ENCODE measurements at regions not wholly inside any gene's neighbourhood (a gene's known extent, or its start where the extent isn't known, plus 50 kb on each side); places are given as distances from the start of the nearest gene placed in this dataset.

- ATAC-seq (no peak), FAIRE-seq (no peak), DNase-seq (ENCODE audit: low read depth, low spot score) (no peak)
- Histone ChIP-seq H4K20me1 (ENCODE audit: control insufficient read depth, insufficient read depth) (no peaks in the 10 kb centered on the region), H3K9me3 (replicated peaks; ENCODE audit: control insufficient read depth, insufficient read depth, low read length) (no peaks in the 10 kb centered on the region), H3K4me3 (no peak overlapping the region), H3K4me1 (ENCODE audit: control insufficient read depth, insufficient read depth, low read length) (no peaks in the 10 kb centered on the region), H2AFZ (ENCODE audit: control insufficient read depth, low read depth, low read length) (no peak overlapping the region), H3K9ac (ENCODE audit: control insufficient read depth, insufficient read depth, low read length) (no peak overlapping the region), H3K27ac (ENCODE audit: control insufficient read depth, insufficient read depth) (no peak overlapping the region), H3K4me2 (ENCODE audit: control insufficient read depth, insufficient read depth) (no peak overlapping the region), H3K79me2 (ENCODE audit: control insufficient read depth, insufficient read depth, low read length) (no peaks in the 10 kb centered on the region), H3K27me3 (replicated peaks in 1 of 2; ENCODE audit: control insufficient read depth in 2 of 2, insufficient read depth in 2 of 2, low read length in 1 of 2) (no peaks in the 10 kb centered on the region), H3K36me3 (ENCODE audit: control insufficient read depth in 2 of 2, insufficient read depth in 2 of 2, low read length in 1 of 2) (no peaks in the 10 kb centered on the region)
- TF ChIP-seq, protein P1, sequence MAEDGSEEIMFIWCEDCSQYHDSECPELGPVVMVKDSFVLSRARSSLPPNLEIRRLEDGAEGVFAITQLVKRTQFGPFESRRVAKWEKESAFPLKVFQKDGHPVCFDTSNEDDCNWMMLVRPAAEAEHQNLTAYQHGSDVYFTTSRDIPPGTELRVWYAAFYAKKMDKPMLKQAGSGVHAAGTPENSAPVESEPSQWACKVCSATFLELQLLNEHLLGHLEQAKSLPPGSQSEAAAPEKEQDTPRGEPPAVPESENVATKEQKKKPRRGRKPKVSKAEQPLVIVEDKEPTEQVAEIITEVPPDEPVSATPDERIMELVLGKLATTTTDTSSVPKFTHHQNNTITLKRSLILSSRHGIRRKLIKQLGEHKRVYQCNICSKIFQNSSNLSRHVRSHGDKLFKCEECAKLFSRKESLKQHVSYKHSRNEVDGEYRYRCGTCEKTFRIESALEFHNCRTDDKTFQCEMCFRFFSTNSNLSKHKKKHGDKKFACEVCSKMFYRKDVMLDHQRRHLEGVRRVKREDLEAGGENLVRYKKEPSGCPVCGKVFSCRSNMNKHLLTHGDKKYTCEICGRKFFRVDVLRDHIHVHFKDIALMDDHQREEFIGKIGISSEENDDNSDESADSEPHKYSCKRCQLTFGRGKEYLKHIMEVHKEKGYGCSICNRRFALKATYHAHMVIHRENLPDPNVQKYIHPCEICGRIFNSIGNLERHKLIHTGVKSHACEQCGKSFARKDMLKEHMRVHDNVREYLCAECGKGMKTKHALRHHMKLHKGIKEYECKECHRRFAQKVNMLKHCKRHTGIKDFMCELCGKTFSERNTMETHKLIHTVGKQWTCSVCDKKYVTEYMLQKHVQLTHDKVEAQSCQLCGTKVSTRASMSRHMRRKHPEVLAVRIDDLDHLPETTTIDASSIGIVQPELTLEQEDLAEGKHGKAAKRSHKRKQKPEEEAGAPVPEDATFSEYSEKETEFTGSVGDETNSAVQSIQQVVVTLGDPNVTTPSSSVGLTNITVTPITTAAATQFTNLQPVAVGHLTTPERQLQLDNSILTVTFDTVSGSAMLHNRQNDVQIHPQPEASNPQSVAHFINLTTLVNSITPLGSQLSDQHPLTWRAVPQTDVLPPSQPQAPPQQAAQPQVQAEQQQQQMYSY (CRISPR knock-in tag; IDR thresholded peaks at IDR 0.05), result no peak
- TF ChIP-seq, protein P2, sequence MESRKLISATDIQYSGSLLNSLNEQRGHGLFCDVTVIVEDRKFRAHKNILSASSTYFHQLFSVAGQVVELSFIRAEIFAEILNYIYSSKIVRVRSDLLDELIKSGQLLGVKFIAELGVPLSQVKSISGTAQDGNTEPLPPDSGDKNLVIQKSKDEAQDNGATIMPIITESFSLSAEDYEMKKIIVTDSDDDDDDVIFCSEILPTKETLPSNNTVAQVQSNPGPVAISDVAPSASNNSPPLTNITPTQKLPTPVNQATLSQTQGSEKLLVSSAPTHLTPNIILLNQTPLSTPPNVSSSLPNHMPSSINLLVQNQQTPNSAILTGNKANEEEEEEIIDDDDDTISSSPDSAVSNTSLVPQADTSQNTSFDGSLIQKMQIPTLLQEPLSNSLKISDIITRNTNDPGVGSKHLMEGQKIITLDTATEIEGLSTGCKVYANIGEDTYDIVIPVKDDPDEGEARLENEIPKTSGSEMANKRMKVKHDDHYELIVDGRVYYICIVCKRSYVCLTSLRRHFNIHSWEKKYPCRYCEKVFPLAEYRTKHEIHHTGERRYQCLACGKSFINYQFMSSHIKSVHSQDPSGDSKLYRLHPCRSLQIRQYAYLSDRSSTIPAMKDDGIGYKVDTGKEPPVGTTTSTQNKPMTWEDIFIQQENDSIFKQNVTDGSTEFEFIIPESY (IDR thresholded peaks at IDR 0.05), result no peak
- TF ChIP-seq LARP7 (IDR thresholded peaks at IDR 0.05), result no peak
- no peak for TF ChIP-seq MEF2A (IDR thresholded peaks at IDR 0.05; ENCODE audit: insufficient read depth, low read depth, low read length)
- no peak for TF ChIP-seq FOXM1 (IDR thresholded peaks at IDR 0.05; ENCODE audit: low read depth, low read length)
- TF ChIP-seq ATF7 (IDR thresholded peaks at IDR 0.05; ENCODE audit: low read depth), result no peak
- TF ChIP-seq BMI1 (IDR thresholded peaks at IDR 0.05; ENCODE audit: borderline replicate concordance), result no peak
- TF ChIP-seq ZNF24 (IDR thresholded peaks at IDR 0.05), result no peak
- TF ChIP-seq EZH2 (IDR thresholded peaks at IDR 0.05; ENCODE audit: borderline replicate concordance, control insufficient read depth, low read depth, low read length), result no peak
- no peak for TF ChIP-seq BCL11A (IDR thresholded peaks at IDR 0.05; ENCODE audit: low read depth, low read length)
- no peak for TF ChIP-seq MYC (IDR thresholded peaks at IDR 0.05; ENCODE audit: insufficient read depth, insufficient read length, insufficient replicate concordance, low read length, severe bottlenecking)
- no peak for TF ChIP-seq SKIL (IDR thresholded peaks at IDR 0.05; ENCODE audit: low read depth, poor library complexity, severe bottlenecking)
- TF ChIP-seq NR2F1 (conservative IDR thresholded peaks at IDR 0.05), result no peak
- TF ChIP-seq RELA (IDR thresholded peaks at IDR 0.05; ENCODE audit: borderline replicate concordance, partially characterized antibody), result no peak
- no peak for TF ChIP-seq JUND (IDR thresholded peaks at IDR 0.05; ENCODE audit: low read depth, low read length)
- TF ChIP-seq MEF2B (IDR thresholded peaks at IDR 0.05; ENCODE audit: partially characterized antibody, poor library complexity, severe bottlenecking), result no peak
- BruUV-seq (replicated peaks), result no TSS peak
- SMC1A ChIA-PET (ENCODE audit: uncharacterized antibody, unreplicated experiment), result no interaction called here
- CTCF ChIA-PET, result no interaction called here
- WGBS (ENCODE audit: insufficient coverage, insufficient replicate concordance, low lambda C conversion rate, missing lambda C conversion rate), result 0% methylated on average over 1 of the region's 1 CpG
- in situ Hi-C loops (cut with MboI) (no loop called here), intact Hi-C loops (cut with micrococcal nuclease; ENCODE audit: unreplicated experiment) (no loop called here)
- POLR2A ChIA-PET, result no interaction called here
- RAD21 ChIA-PET (ENCODE audit: unreplicated experiment), result no interaction called here
Measured at GRCh38 chr16:26733710-26734109, 333.0 kb upstream of the C16orf82 start.

Data from GM12878 (cell line).